B cell (primary cell): ENCODE measurements at regions not wholly inside any gene's neighbourhood (a gene's known extent, or its start where the extent isn't known, plus 50 kb on each side); places are given as distances from the start of the nearest gene placed in this dataset.

ENCODE experiments used
- ATAC-seq: fragments of 200-7000 bp; cut with Tn5 transposase; one replicate; pipeline ENCODE4 v1.10.0; 2021; ENCODE audit warnings: low read depth, mild to moderate bottlenecking, moderate number of reproducible peaks, moderate library complexity
- CTCF ChIA-PET: fragments of 350-600 bp; sonication (Branson Sonifier 250); formaldehyde crosslinking; loops from one replicate; lab custom pipeline; 2021; ENCODE audit warnings: antibody characterized with exemption, inconsistent platforms; lab: Charles Lee
- POLR2A ChIA-PET: fragments of 350-600 bp; sonication (Branson Sonifier 250); formaldehyde crosslinking; loops from one replicate; lab custom pipeline; 2021; ENCODE audit warnings: antibody characterized with exemption; lab: Charles Lee
- DNase-seq: peaks from one replicate; pipeline ENCODE4 v3.0.0; 2013
- H2AFZ ChIP-seq: 2 replicates; pipeline ENCODE4 v1.6.1; 2012; ENCODE audit warnings: mild to moderate bottlenecking, low read depth, low read length; ENCODE audit not compliant: insufficient read depth, poor library complexity, severe bottlenecking
- H3K27ac ChIP-seq, 2 donors: 1 replicate in 1 of 2; 2 replicates in 1 of 2; pipeline ENCODE4 v1.5.1; 2012 to 2013; ENCODE audit warnings: low read length in 2 of 2, mild to moderate bottlenecking in 2 of 2, moderate library complexity in 1 of 2
- H3K27me3 ChIP-seq, 4 experiments: fragments of 200-600 bp in 1 of 4; sonication (generic) in 1 of 4; replicated peaks in 1 of 4; 1 replicate in 2 of 4; 2 replicates in 2 of 4; pipeline versions ENCODE4 v1.6.1 to v1.7.0; 2013 to 2016; ENCODE audit warnings: low read length in 3 of 4, mild to moderate bottlenecking in 2 of 4, mixed read lengths in 1 of 4, moderate library complexity in 1 of 4; ENCODE audit not compliant: insufficient read depth in 4 of 4, control insufficient read depth in 3 of 4; ENCODE audit errors: control extremely low read depth in 1 of 4
- H3K36me3 ChIP-seq, 2 experiments: replicated peaks in 1 of 2; 1 replicate in 1 of 2; 2 replicates in 1 of 2; pipeline versions ENCODE4 v1.6.1 to v1.7.1; 2013; ENCODE audit warnings: low read length in 1 of 2; ENCODE audit not compliant: insufficient read depth in 2 of 2, control insufficient read depth in 1 of 2; ENCODE audit errors: control extremely low read depth in 1 of 2, extremely low read depth in 1 of 2
- H3K4me1 ChIP-seq, 2 donors: fragments of 200-600 bp in 1 of 2; sonication (generic) in 1 of 2; 1 replicate in 1 of 2; 2 replicates in 1 of 2; pipeline versions ENCODE4 v1.5.1 to v1.6.1; 2013 to 2017; ENCODE audit warnings: low read length in 2 of 2; ENCODE audit not compliant: control insufficient read depth in 2 of 2, insufficient read depth in 2 of 2
- H3K4me2 ChIP-seq: replicated peaks from 2 replicates; pipeline ENCODE3; 2012; ENCODE audit warnings: mild to moderate bottlenecking, low read depth, low read length; ENCODE audit not compliant: poor library complexity, severe bottlenecking
- H3K4me3 ChIP-seq, 5 experiments: fragments of 200-600 bp in 1 of 5; sonication (generic) in 1 of 5; 1 replicate in 3 of 5; 2 replicates in 2 of 5; pipeline versions ENCODE4 v1.5.1 to v1.7.0; 2011 to 2016; ENCODE audit warnings: low read length in 4 of 5, mild to moderate bottlenecking in 4 of 5, low read depth in 2 of 5, control low read depth in 1 of 5, moderate library complexity in 1 of 5; ENCODE audit not compliant: insufficient read depth in 1 of 5; ENCODE audit errors: control extremely low read depth in 1 of 5, extremely low read depth in 1 of 5
- H3K79me2 ChIP-seq: fragments of 200-600 bp; sonication (generic); one replicate; pipeline ENCODE4 v1.6.0; 2016; ENCODE audit warnings: low read length; ENCODE audit not compliant: control insufficient read depth, insufficient read depth
- H3K9ac ChIP-seq: fragments of 200-600 bp; sonication (generic); 2 replicates; pipeline ENCODE4 v1.6.1; 2017; ENCODE audit warnings: mild to moderate bottlenecking, low read length, moderate library complexity
- H3K9me3 ChIP-seq, 3 donors: one replicate each; pipeline versions ENCODE4 v1.6.1 to v1.7.1; 2013; ENCODE audit warnings: low read length in 2 of 3; ENCODE audit not compliant: control insufficient read depth in 2 of 3, insufficient read depth in 1 of 3; ENCODE audit errors: control extremely low read depth in 1 of 3
- H4K20me1 ChIP-seq: 2 replicates; pipeline ENCODE4 v1.6.0; 2012; ENCODE audit warnings: mild to moderate bottlenecking, low read length; ENCODE audit not compliant: insufficient read depth, control insufficient read depth, poor library complexity, severe bottlenecking
- H3K27ac Mint-ChIP-seq: one replicate; pipeline ENCODE4 v1.8.0; 2021; ENCODE audit warnings: mixed read lengths
- H3K27me3 Mint-ChIP-seq: one replicate; pipeline ENCODE4 v1.8.0; 2021; ENCODE audit warnings: mixed read lengths
- H3K4me1 Mint-ChIP-seq: one replicate; pipeline ENCODE4 v1.8.0; 2021; ENCODE audit warnings: mixed read lengths
- H3K4me3 Mint-ChIP-seq: one replicate; pipeline ENCODE4 v1.8.0; 2021; ENCODE audit warnings: mixed read lengths
- H3K9me3 Mint-ChIP-seq: one replicate; pipeline ENCODE4 v1.8.0; 2022; ENCODE audit warnings: mixed read lengths; ENCODE audit not compliant: insufficient read depth
- CTCF ChIP-seq: fragments of 200-600 bp; IDR thresholded peaks from one replicate; pipeline ENCODE4 v1.8.0; 2022; ENCODE audit warnings: antibody characterized with exemption, mild to moderate bottlenecking
- EZH2 ChIP-seq: IDR thresholded peaks from 2 replicates; pipeline ENCODE4 v1.6.1; 2012; ENCODE audit warnings: borderline replicate concordance, low read depth, mild to moderate bottlenecking, moderate library complexity, low read length; ENCODE audit not compliant: insufficient read depth, poor library complexity, severe bottlenecking
- WGBS: methylation state at CpG from one replicate; pipeline ENCODE4 v1.1.5; 2013; ENCODE audit warnings: missing lambda C conversion rate; ENCODE audit not compliant: insufficient coverage; 5-methylcytosine and 5-hydroxymethylcytosine counted together
- intact Hi-C: fragments of 100-400 bp; cut with micrococcal nuclease; formaldehyde crosslinking; loops from one replicate; pipeline ENCODE4 v1.10.0; 2022

GRCh38 chr18:64474255-64474654, 325.4 kb upstream of the LINC00305 start:
- Mint-ChIP-seq H3K4me1 (no peaks in the 10 kb centered on the region), H3K27ac (no peak overlapping the region), H3K9me3 (no peaks in the 10 kb centered on the region), H3K4me3 (no peak overlapping the region), H3K27me3 (no peaks in the 10 kb centered on the region)
- H3K9ac ChIP-seq = no peak overlapping the region
- H3K27me3 ChIP-seq = no peaks in the 10 kb centered on the region
- no CpG with 5 or more reads among the region's 2 CpGs for WGBS
- no peaks in the 10 kb centered on the region for H3K36me3 ChIP-seq
- H3K79me2 ChIP-seq = no peaks in the 10 kb centered on the region
- no peaks in the 10 kb centered on the region for H4K20me1 ChIP-seq
- no peak overlapping the region for H3K4me2 ChIP-seq
- ChIA-PET CTCF (no interaction called here), POLR2A (interaction anchor here (0.6 kb wide), 1 partner anchor 17 kb away, joined by 11 read pairs; no protein-coding TSS in a partner anchor)
- no peak for TF ChIP-seq EZH2
- TF ChIP-seq CTCF = no peak
- no peak overlapping the region for H3K4me3 ChIP-seq
- H3K9me3 ChIP-seq = no peaks in the 10 kb centered on the region
- H3K4me1 ChIP-seq = no peaks in the 10 kb centered on the region
- H3K27ac ChIP-seq = no peak overlapping the region
- H2AFZ ChIP-seq = no peak overlapping the region
- intact Hi-C loops = no loop called here
- DNase-seq (no peak), ATAC-seq (no peak)

- Histone ChIP-seq H3K27me3 (no peaks in the 10 kb centered on the region), H3K36me3 (no peaks in the 10 kb centered on the region), H2AFZ (no peak overlapping the region), H4K20me1 (no peaks in the 10 kb centered on the region), H3K4me2 (no peak overlapping the region), H3K9me3 (no peaks in the 10 kb centered on the region), H3K79me2 (no peaks in the 10 kb centered on the region), H3K4me3 (no peak overlapping the region), H3K27ac (no peak overlapping the region), H3K4me1 (no peaks in the 10 kb centered on the region), H3K9ac (no peak overlapping the region)
- intact Hi-C loops = no loop called here
- ATAC-seq (no peak), DNase-seq (no peak)
- Mint-ChIP-seq H3K9me3 (no peaks in the 10 kb centered on the region), H3K4me3 (no peak overlapping the region), H3K4me1 (no peaks in the 10 kb centered on the region), H3K27me3 (no peaks in the 10 kb centered on the region), H3K27ac (no peak overlapping the region)
- ChIA-PET CTCF (no interaction called here), POLR2A (no interaction called here)
- no CpG with 5 or more reads among the region's 1 CpG for WGBS
- no peak for TF ChIP-seq EZH2
- no peak for TF ChIP-seq CTCF
These were observed 300.5 kb upstream of the LINC00305 start for GRCh38 chr18:64449434-64449833.
